Retinal pigment epithelial cell (primary cell): ENCODE measurements at regions not wholly inside any gene's neighbourhood (a gene's known extent, or its start where the extent isn't known, plus 50 kb on each side); places are given as distances from the start of the nearest gene placed in this dataset.

ENCODE experiments used
- DNase-seq: peaks from one replicate; pipeline ENCODE4 v3.0.0-alpha.2; 2010; ENCODE audit warnings: low read depth
- H3K4me3 ChIP-seq: 2 replicates; pipeline ENCODE4 v1.5.1; 2011; ENCODE audit warnings: mild to moderate bottlenecking, low read length, control low read depth, moderate library complexity
- CTCF ChIP-seq: conservative IDR thresholded peaks from 2 replicates; pipeline ENCODE4 v1.5.1; 2011; ENCODE audit warnings: low read depth, low read length, control low read depth, inconsistent platforms

DNA sequence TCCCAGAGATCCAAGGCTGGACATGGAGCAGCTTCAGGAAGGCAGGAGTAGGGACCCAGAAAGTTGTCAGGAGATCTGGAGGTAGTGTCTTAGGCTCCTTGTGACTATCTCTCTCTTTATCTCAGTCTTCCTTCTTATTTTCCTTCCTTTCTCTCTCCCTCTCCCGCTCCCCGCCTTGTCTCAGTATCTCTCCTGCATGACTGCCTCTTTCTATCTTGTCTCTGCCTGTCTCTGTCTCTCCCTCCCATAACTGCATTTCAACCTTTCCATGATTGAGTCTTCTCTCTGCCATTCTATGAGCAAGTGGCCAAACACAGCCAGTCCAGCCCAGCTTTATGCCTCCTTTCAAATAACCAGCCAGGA, 61.0 kb upstream of the NEK6 start:
- no peak for TF ChIP-seq CTCF
- DNase-seq = no peak

GRCh38 chr9:124197177-124198095, 60.3 kb upstream of the NEK6 start:
- no peak for DNase-seq
- no peak for TF ChIP-seq CTCF
- H3K4me3 ChIP-seq = no peak overlapping the region

More for the DNA sequence above, 61.0 kb upstream of the NEK6 start:
- H3K4me3 ChIP-seq = no peak overlapping the region

DNA sequence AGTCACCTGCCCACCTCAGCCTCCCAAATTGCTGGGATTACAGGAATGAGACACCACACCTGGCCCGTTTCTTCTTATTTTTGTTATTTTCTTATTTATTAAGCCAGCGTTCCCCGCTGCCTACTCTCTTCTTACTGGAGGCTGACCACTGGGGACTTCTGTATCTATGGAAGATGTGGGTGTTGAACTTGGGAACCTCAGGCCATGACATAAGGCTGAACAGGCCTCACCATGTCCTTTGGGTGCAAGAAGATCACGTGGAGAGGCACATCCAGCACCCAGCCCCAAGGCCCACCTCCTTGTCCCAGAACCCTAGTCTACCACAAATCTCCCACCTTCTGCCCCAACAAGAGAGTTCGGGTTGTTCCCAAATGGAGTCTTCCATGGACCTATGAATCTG, 59.4 kb upstream of the NEK6 start:
- no peak overlapping the region for H3K4me3 ChIP-seq
- DNase-seq = no peak
- TF ChIP-seq CTCF = no peak

- DNase-seq = no peak
- TF ChIP-seq CTCF = no peak
- H3K4me3 ChIP-seq = no peak overlapping the region
Measured at GRCh38 chr9:124198948-124199347, 58.8 kb upstream of the NEK6 start.

- DNase-seq = no peak
- no peak for TF ChIP-seq CTCF
- no peak overlapping the region for H3K4me3 ChIP-seq
Measured at GRCh38 chr9:124199474-124199873, 58.3 kb upstream of the NEK6 start.

- no peak for DNase-seq
- H3K4me3 ChIP-seq = no peak overlapping the region
- TF ChIP-seq CTCF = no peak
Measured at GRCh38 chr9:124202447-124202971, 55.2 kb upstream of the NEK6 start.
